ENCODE measurements at regions not wholly inside any gene's neighbourhood (a gene's known extent, or its start where the extent isn't known, plus 50 kb on each side); places are given as distances from the start of the nearest gene placed in this dataset.

- TF ChIP-seq SOX15 (CRISPR knock-in tag; IDR thresholded peaks at IDR 0.05), result no peak
- no peak for TF ChIP-seq NR1H2 (CRISPR knock-in tag; IDR thresholded peaks at IDR 0.05)
- no peak for TF ChIP-seq NR2C2 (CRISPR knock-in tag; IDR thresholded peaks at IDR 0.05)
Measured at GRCh38 chr3:88230638-88231037, 80.9 kb downstream of the C3orf38 start (continued).

GRCh38 chr3:88231207-88231606 lies 81.4 kb downstream of the C3orf38 start:
- Mint-ChIP-seq H3K4me3 (no peak overlapping the region), H3K36me3 (no peaks in the 10 kb centered on the region), H3K9me3 (peaks cover 9% of the 10 kb centered on the region; the same call in 1 of the 2 replicates), H3K4me1 (peaks cover 7% of the 10 kb centered on the region), H3K27ac (no peak overlapping the region; the same call in 1 of the 2 replicates), H3K27me3 (ENCODE audit: low read depth) (no peaks in the 10 kb centered on the region)
- TF ChIP-seq NFYB (CRISPR knock-in tag; conservative IDR thresholded peaks at IDR 0.05; ENCODE audit: low read depth), result no peak
- TF ChIP-seq ATF2 (CRISPR knock-in tag; IDR thresholded peaks at IDR 0.05; ENCODE audit: borderline replicate concordance, low read depth), result no peak
- no peak for TF ChIP-seq EMX1 (CRISPR knock-in tag; IDR thresholded peaks at IDR 0.05)
- no peak for TF ChIP-seq ZNF232 (CRISPR knock-in tag; IDR thresholded peaks at IDR 0.05)
- no peak for TF ChIP-seq HMGXB4 (CRISPR knock-in tag; IDR thresholded peaks at IDR 0.05)
- TF ChIP-seq CDX4 (CRISPR knock-in tag; IDR thresholded peaks at IDR 0.05; ENCODE audit: borderline replicate concordance), result no peak
- TF ChIP-seq ATF3 (CRISPR knock-in tag; conservative IDR thresholded peaks at IDR 0.05), result no peak
- no peak for TF ChIP-seq ZNF532 (CRISPR knock-in tag; IDR thresholded peaks at IDR 0.05; ENCODE audit: borderline replicate concordance)
- TF ChIP-seq ZNF219 (CRISPR knock-in tag; IDR thresholded peaks at IDR 0.05; ENCODE audit: borderline replicate concordance), result no peak
- TF ChIP-seq RORB (CRISPR knock-in tag; IDR thresholded peaks at IDR 0.05), result no peak
- no peak for TF ChIP-seq OVOL2 (CRISPR knock-in tag; IDR thresholded peaks at IDR 0.05; ENCODE audit: borderline replicate concordance)
- 0 out of 2 replicates have a peak, but pooled peaks have one; percentile 34 for ATAC-seq
- DNase-seq (ENCODE audit: low spot score), result no peak
- ChIA-PET POLR2A (no interaction called here), CTCF (no interaction called here)

GRCh38 chr3:88231632-88232031 lies 81.9 kb downstream of the C3orf38 start:
- H3K36me3 Mint-ChIP-seq, result no peaks in the 10 kb centered on the region
- no peak overlapping the region for H3K4me3 Mint-ChIP-seq
- peaks cover 7% of the 10 kb centered on the region for H3K4me1 Mint-ChIP-seq
- POLR2A ChIA-PET, result no interaction called here
- no peak overlapping the region for H3K27ac Mint-ChIP-seq
- DNase-seq (ENCODE audit: low spot score), result no peak
- no peaks in the 10 kb centered on the region for H3K27me3 Mint-ChIP-seq (ENCODE audit: low read depth)
- CTCF ChIA-PET, result no interaction called here
- no peak for ATAC-seq
- no peak for TF ChIP-seq USF2 (CRISPR knock-in tag; IDR thresholded peaks at IDR 0.05)
- no peak for TF ChIP-seq ELF4 (CRISPR knock-in tag; IDR thresholded peaks at IDR 0.05; ENCODE audit: low read depth)
- no peak for TF ChIP-seq ARID4B (CRISPR knock-in tag; IDR thresholded peaks at IDR 0.05; ENCODE audit: borderline replicate concordance)
- no peak for TF ChIP-seq NFATC4 (CRISPR knock-in tag; IDR thresholded peaks at IDR 0.05)
- no peak for TF ChIP-seq SMAD4 (CRISPR knock-in tag; IDR thresholded peaks at IDR 0.05)
- peaks cover 9% of the 10 kb centered on the region; the same call in 1 of the 2 replicates for H3K9me3 Mint-ChIP-seq

Data from WTC11 (cell line).